Islet of Langerhans (tissue), 1 donor: ENCODE measurements at regions not wholly inside any gene's neighbourhood (a gene's known extent, or its start where the extent isn't known, plus 50 kb on each side); places are given as distances from the start of the nearest gene placed in this dataset.

ENCODE experiments used
- FAIRE-seq: peaks from one replicate; lab custom pipeline; 2011; peaks lifted over from hg19 to GRCh38; lab: Jason Lieb, UNC

- FAIRE-seq: no peak
Measured at GRCh38 chr5:133706506-133707430, 94.4 kb upstream of the FSTL4 start.

DNA sequence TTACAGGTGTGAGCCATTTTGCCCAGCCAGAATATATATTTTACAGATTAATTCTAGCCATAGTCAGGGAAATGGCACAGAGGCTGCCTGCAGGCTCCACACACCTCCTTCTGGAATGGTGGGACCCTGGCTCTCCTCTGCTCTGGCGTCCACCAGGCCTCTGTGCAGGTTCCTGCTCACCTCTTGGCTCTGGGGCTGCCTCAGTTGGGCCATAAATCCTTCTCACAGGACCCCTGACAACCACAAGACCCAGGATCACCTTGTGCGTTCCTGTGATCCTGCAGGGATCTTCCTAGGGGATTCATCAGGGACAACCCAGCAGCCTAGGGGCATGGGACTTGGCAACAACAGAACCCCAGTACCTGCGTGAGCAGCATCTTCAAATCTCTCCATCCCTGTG is 93.0 kb upstream of the FSTL4 start:
- FAIRE-seq: no peak

GRCh38 chr5:133704411-133704810 is 92.1 kb upstream of the FSTL4 start:
- no peak for FAIRE-seq

DNA sequence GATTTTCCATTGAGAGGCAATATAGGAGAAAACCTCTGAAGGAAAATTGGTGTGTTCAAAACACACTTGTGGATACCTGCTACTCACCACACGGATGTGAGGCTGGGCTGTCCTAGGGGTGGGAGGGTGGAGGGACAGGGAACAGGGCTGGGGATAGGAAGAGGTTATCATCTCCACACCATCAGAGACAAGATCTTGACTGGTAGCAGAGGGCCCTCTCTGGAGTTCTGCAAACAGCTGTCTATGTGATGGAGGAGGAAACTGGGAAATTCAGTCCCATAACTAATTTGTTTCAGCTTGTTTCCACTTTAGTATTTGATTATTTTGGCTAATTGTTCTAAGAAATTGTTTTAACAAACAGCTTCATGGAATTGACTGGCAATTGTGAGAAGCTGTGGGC is 91.6 kb upstream of the FSTL4 start:
- no peak for FAIRE-seq

- FAIRE-seq: no peak
Measured at GRCh38 chr5:133702791-133703770, 90.7 kb upstream of the FSTL4 start.

DNA sequence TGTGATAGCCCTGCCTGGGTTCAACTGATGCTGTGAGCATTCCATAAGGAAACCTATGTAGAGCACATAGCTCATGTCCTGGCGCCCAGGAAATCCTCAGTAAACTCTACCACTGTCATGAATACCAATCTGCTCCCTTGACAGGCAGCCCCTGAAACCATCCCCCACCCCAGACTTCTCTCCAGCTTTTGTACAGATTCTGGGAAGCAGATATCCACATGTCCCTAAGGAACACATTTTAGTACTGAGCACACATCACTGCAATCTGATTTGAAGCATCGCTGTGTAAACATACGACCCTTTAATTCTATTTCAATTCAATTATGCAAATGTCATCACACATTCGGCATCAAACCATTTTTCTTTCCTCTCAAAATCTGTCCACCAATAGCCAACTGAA is 89.5 kb upstream of the FSTL4 start:
- no peak for FAIRE-seq

- FAIRE-seq: no peak
Measured at GRCh38 chr5:133700251-133700650, 87.9 kb upstream of the FSTL4 start.

DNA sequence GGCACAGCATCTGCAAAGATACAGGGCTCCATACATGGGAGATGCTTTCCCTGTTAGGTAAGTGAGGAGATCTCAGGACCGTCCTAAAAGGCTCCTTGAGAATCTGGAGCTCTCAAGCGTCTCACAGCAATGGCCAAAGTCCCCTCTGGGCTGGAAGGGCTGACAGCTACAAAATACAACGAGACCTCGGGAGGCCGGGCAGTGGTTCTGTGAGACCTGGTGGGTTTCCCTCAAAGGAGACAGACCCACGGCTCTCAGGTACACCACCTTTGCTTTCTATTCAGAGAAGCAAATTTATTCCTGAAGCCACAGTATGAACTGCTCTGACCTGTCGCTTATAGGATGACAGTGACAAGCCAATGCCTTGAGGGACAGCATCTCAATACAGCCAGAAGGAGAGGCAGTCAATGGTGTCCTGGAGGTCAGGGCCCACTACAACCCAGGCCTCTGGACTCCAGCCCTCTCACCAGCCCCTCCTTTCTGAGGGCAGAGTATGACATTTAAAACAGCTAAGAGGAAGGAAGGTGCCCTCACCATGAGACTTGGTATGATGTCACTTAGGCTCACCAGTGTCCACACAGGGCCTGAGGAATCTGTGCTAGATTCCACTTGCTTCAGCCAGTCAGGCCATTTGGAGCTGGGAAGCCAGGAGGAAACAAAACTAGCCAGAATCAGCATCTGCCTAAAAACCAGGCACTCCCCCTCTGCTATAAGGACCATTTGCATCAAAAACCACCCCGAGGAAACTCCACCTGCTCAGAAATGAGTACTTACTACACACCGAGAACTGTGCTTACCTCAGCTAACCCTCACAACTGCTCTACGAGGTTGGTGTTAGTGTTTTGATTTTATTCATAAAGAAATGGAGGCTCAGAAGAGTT is 86.5 kb upstream of the FSTL4 start:
- no peak for FAIRE-seq

- FAIRE-seq: no peak
Measured at GRCh38 chr5:133698259-133698554, 85.9 kb upstream of the FSTL4 start.

- no peak for FAIRE-seq
Measured at GRCh38 chr5:133697536-133698258, 85.4 kb upstream of the FSTL4 start.

- no peak for FAIRE-seq
Measured at GRCh38 chr5:133696782-133697507, 84.6 kb upstream of the FSTL4 start.

DNA sequence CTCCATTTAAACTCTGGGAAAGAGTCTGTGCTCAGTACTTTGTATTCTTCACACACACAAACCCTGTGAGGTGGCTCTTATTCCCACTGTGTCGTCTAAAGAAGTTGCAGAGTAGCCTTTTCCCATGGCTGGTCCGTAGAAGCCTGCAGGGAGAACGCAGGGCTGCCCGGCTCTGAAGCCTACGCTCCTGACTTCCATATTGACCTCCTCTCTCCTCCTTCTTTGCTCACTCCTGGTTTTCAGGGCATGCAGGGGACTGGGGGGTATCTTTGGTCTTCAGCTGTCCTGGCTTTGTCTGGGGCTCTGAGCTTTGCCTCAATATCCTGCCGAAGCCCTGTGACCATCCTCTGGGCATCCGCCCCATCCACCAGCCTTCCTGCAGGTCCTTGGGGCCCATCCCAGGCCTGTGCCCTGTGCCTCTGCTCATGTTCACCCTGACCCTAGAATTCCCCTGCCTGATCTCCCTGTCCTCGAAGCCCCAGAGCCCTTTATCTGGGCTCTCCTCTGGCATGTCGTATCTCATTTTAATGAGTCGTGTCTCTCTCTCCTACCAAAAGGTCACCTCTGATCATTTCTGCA is 83.8 kb upstream of the FSTL4 start:
- no peak for FAIRE-seq

- FAIRE-seq: no peak
Measured at GRCh38 chr5:133694181-133694831, 82.0 kb upstream of the FSTL4 start.

DNA sequence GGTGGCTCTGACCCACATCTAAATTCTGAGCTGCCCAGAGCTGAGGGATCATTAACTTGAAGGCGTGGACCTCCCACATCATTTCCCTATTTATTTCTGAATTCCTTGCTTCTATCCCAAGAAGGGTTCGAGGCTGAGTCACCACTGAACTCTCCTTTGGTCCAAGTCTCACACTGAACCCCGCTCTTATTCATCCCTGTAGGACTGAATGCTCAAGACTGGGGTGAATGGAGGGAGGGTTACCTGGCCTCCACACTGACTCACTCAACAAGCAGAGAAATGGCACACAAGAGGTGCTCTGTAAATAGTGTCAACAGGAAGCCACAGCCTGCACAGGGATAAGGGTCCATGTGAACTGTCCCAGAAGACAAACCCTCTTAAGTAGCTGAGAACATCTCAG is 79.1 kb upstream of the FSTL4 start:
- no peak for FAIRE-seq

DNA sequence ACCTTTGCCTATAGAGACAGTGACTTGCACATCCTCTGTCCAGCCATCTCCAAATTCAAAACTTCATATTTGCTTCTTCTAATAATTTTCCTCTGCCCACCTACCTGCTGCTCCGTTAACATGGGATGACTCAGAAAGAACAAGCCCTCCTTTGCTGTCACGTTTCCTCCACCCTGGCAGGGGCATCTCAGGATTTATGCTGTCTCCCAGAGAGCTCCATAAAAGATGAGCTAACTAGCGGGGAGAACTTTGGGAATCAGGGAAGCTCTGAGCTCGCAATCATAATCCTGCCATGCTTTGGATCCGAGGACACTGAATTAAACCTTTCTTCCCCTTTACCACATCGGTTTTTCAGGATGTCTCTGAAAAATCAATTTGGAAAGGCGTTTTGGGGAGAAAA is 78.4 kb upstream of the FSTL4 start:
- FAIRE-seq: no peak

DNA sequence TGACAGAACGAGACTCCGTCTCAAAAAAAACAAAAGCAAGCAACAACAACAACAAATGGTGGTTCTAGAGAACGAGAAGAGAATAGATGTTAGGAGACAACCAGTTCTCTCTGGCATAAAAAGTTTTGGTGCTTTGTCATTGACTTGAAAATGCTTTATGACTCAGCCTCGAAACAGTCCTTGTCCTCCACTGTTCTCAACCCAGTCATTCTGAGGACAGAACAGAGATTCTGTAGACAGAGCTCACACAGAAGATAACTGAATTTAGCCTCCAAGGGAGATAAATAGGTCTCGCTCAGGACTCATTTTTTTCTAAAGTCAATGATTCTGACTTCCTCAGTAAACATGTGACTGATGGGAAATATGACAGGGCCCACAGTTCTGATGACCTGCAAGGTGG is 76.0 kb upstream of the FSTL4 start:
- no peak for FAIRE-seq

DNA sequence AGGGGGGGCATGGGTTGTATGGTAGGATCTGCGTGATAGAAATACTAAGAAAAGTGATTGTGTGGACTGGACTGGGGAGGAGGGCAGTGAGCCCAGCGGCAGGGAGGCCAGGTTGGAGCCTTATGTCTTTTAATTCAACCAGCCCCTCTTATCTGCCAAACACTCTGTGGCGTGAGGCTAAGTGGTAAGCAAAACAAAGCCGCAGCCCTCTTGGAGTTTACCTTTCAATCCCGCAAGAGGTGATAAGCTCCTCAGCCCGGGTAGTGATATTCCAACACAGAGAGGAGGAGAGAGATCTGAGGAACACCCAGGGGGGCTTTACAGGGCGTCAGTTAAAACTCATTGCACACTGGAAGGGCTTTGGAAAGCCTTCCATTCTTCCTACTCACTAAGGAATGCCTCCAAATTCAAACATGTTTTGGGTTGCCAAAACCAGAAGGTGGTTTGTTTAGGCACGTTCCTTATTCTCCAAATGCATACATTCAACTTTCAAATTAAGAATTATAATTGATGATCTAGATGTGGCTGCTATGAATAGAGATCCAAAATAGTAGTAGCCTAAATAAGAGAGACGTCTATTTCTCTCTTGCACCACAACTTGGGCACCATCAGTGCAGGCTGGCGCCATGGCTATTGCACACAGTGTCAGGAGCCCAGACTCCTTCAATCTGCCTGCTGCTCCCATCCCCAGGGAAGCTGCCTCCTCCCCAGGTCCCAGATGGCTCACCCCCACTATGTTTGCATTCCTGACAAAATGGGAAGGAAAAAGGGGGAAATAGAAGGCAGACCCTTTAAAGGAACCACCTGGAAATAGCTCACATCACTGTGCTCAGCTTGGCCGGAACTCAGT is 75.1 kb upstream of the FSTL4 start:
- FAIRE-seq: no peak

DNA sequence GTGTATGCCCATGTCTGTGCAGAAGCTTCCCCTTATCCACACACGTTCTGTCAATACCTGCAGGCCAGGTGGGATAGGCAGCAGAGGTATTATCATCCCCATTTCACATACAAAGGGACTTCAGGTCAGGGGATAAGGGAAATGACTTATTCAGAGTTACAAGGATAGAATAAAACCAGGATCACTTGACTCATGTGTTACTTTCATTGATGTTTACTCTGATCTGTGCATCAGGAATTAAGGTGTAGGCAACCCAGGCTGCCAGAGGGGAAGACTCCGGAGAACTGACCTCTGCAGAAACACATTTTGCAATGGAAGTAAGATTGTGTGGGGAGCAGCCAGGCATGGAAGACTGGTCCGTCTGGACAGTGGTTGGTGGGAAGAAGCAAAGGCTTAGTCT is 74.2 kb upstream of the FSTL4 start:
- no peak for FAIRE-seq

DNA sequence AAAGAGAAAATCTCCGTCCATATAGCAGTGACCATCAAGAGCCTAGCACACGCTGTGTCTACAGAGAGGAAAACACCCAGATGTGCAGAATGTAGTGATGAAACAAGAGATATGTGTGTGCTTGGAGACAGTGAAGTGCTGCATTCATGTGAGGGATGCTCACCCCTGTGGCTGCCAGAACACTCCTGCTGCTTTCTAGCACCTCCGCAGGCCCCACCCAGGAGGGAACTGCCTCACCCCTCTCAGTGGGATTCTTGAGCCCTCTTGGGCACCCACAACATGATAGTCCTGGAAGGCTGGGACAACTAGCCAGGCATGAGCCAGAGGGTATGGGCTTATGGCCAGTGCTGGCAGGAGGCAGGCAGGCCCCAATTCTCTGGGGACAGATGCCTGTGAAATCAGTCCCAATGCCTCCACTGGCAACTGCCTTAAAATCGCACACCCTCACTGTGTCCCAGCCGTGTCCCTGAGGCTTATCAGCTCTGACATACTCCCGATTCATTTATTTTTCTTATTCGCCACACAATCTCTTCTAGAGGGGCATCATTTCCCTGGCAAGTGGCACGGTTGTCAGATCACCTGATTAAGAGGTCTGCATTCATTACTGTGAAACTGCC is 73.2 kb upstream of the FSTL4 start:
- FAIRE-seq: no peak
